ENCODE measurements at regions not wholly inside any gene's neighbourhood (a gene's known extent, or its start where the extent isn't known, plus 50 kb on each side); places are given as distances from the start of the nearest gene placed in this dataset.

DNA sequence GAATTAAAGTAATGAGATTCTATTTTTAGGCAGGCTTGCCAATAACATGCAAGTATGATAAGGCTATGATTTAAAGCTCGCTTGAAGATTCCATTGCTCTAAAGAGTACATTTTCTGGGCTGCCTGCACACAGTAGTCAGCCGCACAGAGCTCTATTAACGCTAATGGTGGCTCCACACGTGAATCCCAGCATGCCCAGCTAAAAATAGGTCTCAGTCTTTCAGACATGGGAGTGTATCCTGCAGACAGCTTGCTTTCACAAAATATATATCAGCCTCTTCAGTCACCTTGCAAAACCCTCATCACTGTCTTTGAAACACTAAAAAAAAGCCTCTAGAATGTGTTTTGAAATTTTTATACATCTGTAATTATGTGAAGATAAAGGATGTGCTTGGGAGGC is 418.1 kb downstream of the MTX2 start:
- H3K27ac ChIP-seq (ENCODE audit: extremely low read depth, low read depth, low read length) = no peak overlapping the region
- H3K4me1 ChIP-seq (ENCODE audit: control insufficient read depth, insufficient read depth, low read length) = peaks cover 3% of the 10 kb centered on the region; the same call in 1 of the 2 replicates
- H3K9me3 ChIP-seq (ENCODE audit: control insufficient read depth, insufficient read depth, low read depth, low read length) = no peaks in the 10 kb centered on the region
- POLR2A ChIA-PET = no interaction called here
- no peak overlapping the region for H3K4me3 ChIP-seq (ENCODE audit: low read depth, low read length)
- TF ChIP-seq KLF9 (tag by site-specific recombination; IDR thresholded peaks at IDR 0.05; ENCODE audit: low read depth) (no peak), ZNF354C (tag by site-specific recombination; IDR thresholded peaks at IDR 0.05; ENCODE audit: borderline replicate concordance, low read depth) (no peak), KLF1 (tag by site-specific recombination; IDR thresholded peaks at IDR 0.05) (no peak), SP2 (tag by site-specific recombination; IDR thresholded peaks at IDR 0.05) (no peak), ZNF174 (tag by site-specific recombination; IDR thresholded peaks at IDR 0.05) (no peak), ZNF677 (tag by site-specific recombination; IDR thresholded peaks at IDR 0.05) (no peak), EGR2 (tag by site-specific recombination; IDR thresholded peaks at IDR 0.05; ENCODE audit: low read depth) (no peak), KLF8 (tag by site-specific recombination; IDR thresholded peaks at IDR 0.05) (no peak), RBAK (tag by site-specific recombination; IDR thresholded peaks at IDR 0.05) (no peak), INSM2 (tag by site-specific recombination; IDR thresholded peaks at IDR 0.05) (no peak), ZNF292 (tag by site-specific recombination; IDR thresholded peaks at IDR 0.05; ENCODE audit: borderline replicate concordance, low read depth) (no peak), TRIM28 (IDR thresholded peaks at IDR 0.05; ENCODE audit: borderline replicate concordance, low read length) (no peak), ZNF501 (tag by site-specific recombination; IDR thresholded peaks at IDR 0.05) (no peak), ZNF148 (tag by site-specific recombination; IDR thresholded peaks at IDR 0.05; ENCODE audit: borderline replicate concordance) (no peak)
- TF ChIP-seq, protein P1, sequence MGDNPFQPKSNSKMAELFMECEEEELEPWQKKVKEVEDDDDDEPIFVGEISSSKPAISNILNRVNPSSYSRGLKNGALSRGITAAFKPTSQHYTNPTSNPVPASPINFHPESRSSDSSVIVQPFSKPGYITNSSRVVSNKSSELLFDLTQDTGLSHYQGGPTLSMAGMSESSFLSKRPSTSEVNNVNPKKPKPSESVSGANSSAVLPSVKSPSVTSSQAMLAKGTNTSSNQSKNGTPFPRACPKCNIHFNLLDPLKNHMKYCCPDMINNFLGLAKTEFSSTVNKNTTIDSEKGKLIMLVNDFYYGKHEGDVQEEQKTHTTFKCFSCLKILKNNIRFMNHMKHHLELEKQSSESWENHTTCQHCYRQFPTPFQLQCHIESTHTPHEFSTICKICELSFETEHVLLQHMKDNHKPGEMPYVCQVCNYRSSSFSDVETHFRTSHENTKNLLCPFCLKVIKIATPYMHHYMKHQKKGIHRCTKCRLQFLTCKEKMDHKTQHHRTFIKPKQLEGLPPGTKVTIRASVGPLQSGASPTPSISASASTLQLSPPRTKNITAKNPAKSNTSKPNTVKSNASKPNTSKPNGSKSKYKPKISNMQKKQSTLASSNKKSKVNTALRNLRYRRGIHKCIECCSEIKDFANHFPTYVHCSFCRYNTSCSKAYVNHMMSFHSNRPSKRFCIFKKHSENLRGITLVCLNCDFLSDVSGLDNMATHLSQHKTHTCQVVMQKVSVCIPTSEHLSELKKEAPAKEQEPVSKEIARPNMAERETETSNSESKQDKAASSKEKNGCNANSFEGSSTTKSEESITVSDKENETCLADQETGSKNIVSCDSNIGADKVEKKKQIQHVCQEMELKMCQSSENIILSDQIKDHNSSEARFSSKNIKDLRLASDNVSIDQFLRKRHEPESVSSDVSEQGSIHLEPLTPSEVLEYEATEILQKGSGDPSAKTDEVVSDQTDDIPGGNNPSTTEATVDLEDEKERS (tag by site-specific recombination; IDR thresholded peaks at IDR 0.05) = no peak
- H3K36me3 ChIP-seq (ENCODE audit: control insufficient read depth in 2 of 2, insufficient read depth in 1 of 2, low read length in 2 of 2) = no peaks in the 10 kb centered on the region
- CTCF ChIA-PET = interaction anchor here (0.8 to 1.7 kb wide), 4 partner anchors 8 to 462 kb away, joined by 3 to 8 read pairs (median 5); no protein-coding TSS in a partner anchor

DNA sequence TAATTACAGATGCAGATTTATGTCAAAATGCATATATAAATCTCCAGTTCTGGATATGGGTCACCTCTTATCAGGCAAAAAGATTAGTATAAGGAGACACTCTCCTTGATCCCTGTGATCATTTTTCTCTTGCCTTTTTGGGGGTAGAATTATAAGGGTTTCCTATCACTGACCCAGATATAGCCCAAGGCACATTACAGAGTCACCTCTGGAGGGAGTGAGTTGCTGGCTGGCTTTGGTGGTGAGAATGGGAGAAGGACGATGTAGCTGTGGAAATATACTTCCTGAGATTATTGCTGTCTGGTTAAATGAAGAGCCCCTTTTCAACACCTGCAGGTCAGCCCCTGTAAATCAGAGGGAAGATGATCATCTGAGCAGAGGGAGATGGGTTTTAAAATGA is 418.7 kb downstream of the MTX2 start:
- ChIA-PET POLR2A (no interaction called here), CTCF (interaction anchor here (0.8 to 1.7 kb wide), 3 partner anchors 34 to 461 kb away, joined by 3 to 8 read pairs (median 4); no protein-coding TSS in a partner anchor)
- Histone ChIP-seq H3K27ac (ENCODE audit: extremely low read depth, low read depth, low read length) (no peak overlapping the region), H3K4me3 (ENCODE audit: low read depth, low read length) (no peak overlapping the region), H3K9me3 (ENCODE audit: control insufficient read depth, insufficient read depth, low read depth, low read length) (no peaks in the 10 kb centered on the region), H3K36me3 (ENCODE audit: control insufficient read depth in 2 of 2, insufficient read depth in 1 of 2, low read length in 2 of 2) (no peaks in the 10 kb centered on the region), H3K4me1 (ENCODE audit: control insufficient read depth, insufficient read depth, low read length) (peaks cover 3% of the 10 kb centered on the region; the same call in 1 of the 2 replicates)
- TF ChIP-seq, protein P2, sequence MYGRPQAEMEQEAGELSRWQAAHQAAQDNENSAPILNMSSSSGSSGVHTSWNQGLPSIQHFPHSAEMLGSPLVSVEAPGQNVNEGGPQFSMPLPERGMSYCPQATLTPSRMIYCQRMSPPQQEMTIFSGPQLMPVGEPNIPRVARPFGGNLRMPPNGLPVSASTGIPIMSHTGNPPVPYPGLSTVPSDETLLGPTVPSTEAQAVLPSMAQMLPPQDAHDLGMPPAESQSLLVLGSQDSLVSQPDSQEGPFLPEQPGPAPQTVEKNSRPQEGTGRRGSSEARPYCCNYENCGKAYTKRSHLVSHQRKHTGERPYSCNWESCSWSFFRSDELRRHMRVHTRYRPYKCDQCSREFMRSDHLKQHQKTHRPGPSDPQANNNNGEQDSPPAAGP (tag by site-specific recombination; IDR thresholded peaks at IDR 0.05) = no peak
- TF ChIP-seq ZNF184 (tag by site-specific recombination; IDR thresholded peaks at IDR 0.05) (no peak), ZNF571 (tag by site-specific recombination; IDR thresholded peaks at IDR 0.05) (no peak), ZBTB8A (tag by site-specific recombination; IDR thresholded peaks at IDR 0.05) (no peak), ZNF2 (tag by site-specific recombination; IDR thresholded peaks at IDR 0.05) (no peak), ZNF37A (tag by site-specific recombination; IDR thresholded peaks at IDR 0.05) (no peak)
- TF ChIP-seq, protein P3, sequence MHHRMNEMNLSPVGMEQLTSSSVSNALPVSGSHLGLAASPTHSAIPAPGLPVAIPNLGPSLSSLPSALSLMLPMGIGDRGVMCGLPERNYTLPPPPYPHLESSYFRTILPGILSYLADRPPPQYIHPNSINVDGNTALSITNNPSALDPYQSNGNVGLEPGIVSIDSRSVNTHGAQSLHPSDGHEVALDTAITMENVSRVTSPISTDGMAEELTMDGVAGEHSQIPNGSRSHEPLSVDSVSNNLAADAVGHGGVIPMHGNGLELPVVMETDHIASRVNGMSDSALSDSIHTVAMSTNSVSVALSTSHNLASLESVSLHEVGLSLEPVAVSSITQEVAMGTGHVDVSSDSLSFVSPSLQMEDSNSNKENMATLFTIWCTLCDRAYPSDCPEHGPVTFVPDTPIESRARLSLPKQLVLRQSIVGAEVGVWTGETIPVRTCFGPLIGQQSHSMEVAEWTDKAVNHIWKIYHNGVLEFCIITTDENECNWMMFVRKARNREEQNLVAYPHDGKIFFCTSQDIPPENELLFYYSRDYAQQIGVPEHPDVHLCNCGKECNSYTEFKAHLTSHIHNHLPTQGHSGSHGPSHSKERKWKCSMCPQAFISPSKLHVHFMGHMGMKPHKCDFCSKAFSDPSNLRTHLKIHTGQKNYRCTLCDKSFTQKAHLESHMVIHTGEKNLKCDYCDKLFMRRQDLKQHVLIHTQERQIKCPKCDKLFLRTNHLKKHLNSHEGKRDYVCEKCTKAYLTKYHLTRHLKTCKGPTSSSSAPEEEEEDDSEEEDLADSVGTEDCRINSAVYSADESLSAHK (tag by site-specific recombination; IDR thresholded peaks at IDR 0.05) = no peak
